ENCODE measurements at regions not wholly inside any gene's neighbourhood (a gene's known extent, or its start where the extent isn't known, plus 50 kb on each side); places are given as distances from the start of the nearest gene placed in this dataset.

- ATAC-seq, result no peak
- TF ChIP-seq CREB5 (CRISPR knock-in tag; IDR thresholded peaks at IDR 0.05; ENCODE audit: low read depth) (no peak), POU6F1 (CRISPR knock-in tag; IDR thresholded peaks at IDR 0.05; ENCODE audit: borderline replicate concordance, low read depth) (no peak), OSR1 (CRISPR knock-in tag; IDR thresholded peaks at IDR 0.05) (no peak), ARNTL (CRISPR knock-in tag; IDR thresholded peaks at IDR 0.05; ENCODE audit: borderline replicate concordance, low read depth) (no peak), ZNF70 (CRISPR knock-in tag; IDR thresholded peaks at IDR 0.05) (no peak), CSDC2 (CRISPR knock-in tag; IDR thresholded peaks at IDR 0.05) (no peak), BACH2 (CRISPR knock-in tag; IDR thresholded peaks at IDR 0.05; ENCODE audit: borderline replicate concordance) (no peak), TCF4 (CRISPR knock-in tag; IDR thresholded peaks at IDR 0.05; ENCODE audit: borderline replicate concordance) (no peak), ZC3H10 (CRISPR knock-in tag; IDR thresholded peaks at IDR 0.05) (no peak), ZNF8 (CRISPR knock-in tag; IDR thresholded peaks at IDR 0.05) (no peak), ZFP3 (CRISPR knock-in tag; IDR thresholded peaks at IDR 0.05) (no peak), SNAI2 (CRISPR knock-in tag; IDR thresholded peaks at IDR 0.05) (no peak), RARB (CRISPR knock-in tag; IDR thresholded peaks at IDR 0.05) (no peak), CSRNP3 (CRISPR knock-in tag; IDR thresholded peaks at IDR 0.05) (no peak), GLIS3 (CRISPR knock-in tag; IDR thresholded peaks at IDR 0.05) (no peak)
These were observed 146.9 kb upstream of the PTPRG start for GRCh38 chr3:61414456-61414855.

- ATAC-seq, result no peak
- TF ChIP-seq ISL1 (CRISPR knock-in tag; IDR thresholded peaks at IDR 0.05), result no peak
- no peak for TF ChIP-seq RARB (CRISPR knock-in tag; IDR thresholded peaks at IDR 0.05)
- TF ChIP-seq TSHZ2 (CRISPR knock-in tag; IDR thresholded peaks at IDR 0.05), result no peak
- TF ChIP-seq ARNTL (CRISPR knock-in tag; IDR thresholded peaks at IDR 0.05; ENCODE audit: borderline replicate concordance, low read depth), result no peak
- no peak for TF ChIP-seq ZC3H10 (CRISPR knock-in tag; IDR thresholded peaks at IDR 0.05)
- no peak for TF ChIP-seq TOX (CRISPR knock-in tag; IDR thresholded peaks at IDR 0.05; ENCODE audit: borderline replicate concordance)
- no peak for TF ChIP-seq GLIS3 (CRISPR knock-in tag; IDR thresholded peaks at IDR 0.05)
- no peak for TF ChIP-seq CSRNP3 (CRISPR knock-in tag; IDR thresholded peaks at IDR 0.05)
These were observed 146.2 kb upstream of the PTPRG start for GRCh38 chr3:61415201-61415600.

- ATAC-seq, result peak; percentile 40; the same call in 2 of the 3 replicates
- TF ChIP-seq BACH2 (CRISPR knock-in tag; IDR thresholded peaks at IDR 0.05; ENCODE audit: borderline replicate concordance), result no peak
- TF ChIP-seq ISL1 (CRISPR knock-in tag; IDR thresholded peaks at IDR 0.05), result peak; percentile 98
- TF ChIP-seq ZNF70 (CRISPR knock-in tag; IDR thresholded peaks at IDR 0.05), result no peak
- peak; percentile 85 for TF ChIP-seq GLIS3 (CRISPR knock-in tag; IDR thresholded peaks at IDR 0.05)
- no peak for TF ChIP-seq TOX (CRISPR knock-in tag; IDR thresholded peaks at IDR 0.05; ENCODE audit: borderline replicate concordance)
- TF ChIP-seq SNAI2 (CRISPR knock-in tag; IDR thresholded peaks at IDR 0.05), result peak; percentile 49; the same call in 1 of the 2 replicates
- TF ChIP-seq ZFP30 (CRISPR knock-in tag; IDR thresholded peaks at IDR 0.05), result no peak
- 0 out of 2 replicates have a peak, but pooled peaks have one; percentile 15 for TF ChIP-seq ZFP3 (CRISPR knock-in tag; IDR thresholded peaks at IDR 0.05)
- no peak for TF ChIP-seq OSR1 (CRISPR knock-in tag; IDR thresholded peaks at IDR 0.05)
- no peak for TF ChIP-seq PPARA (CRISPR knock-in tag; IDR thresholded peaks at IDR 0.05; ENCODE audit: borderline replicate concordance)
- 0 out of 2 replicates have a peak, but pooled peaks have one; percentile 50 for TF ChIP-seq ZC3H10 (CRISPR knock-in tag; IDR thresholded peaks at IDR 0.05)
- peak; percentile 64; the same call in 1 of the 2 replicates for TF ChIP-seq CSRNP3 (CRISPR knock-in tag; IDR thresholded peaks at IDR 0.05)
- TF ChIP-seq CSDC2 (CRISPR knock-in tag; IDR thresholded peaks at IDR 0.05), result no peak
- TF ChIP-seq ZNF565 (CRISPR knock-in tag; conservative IDR thresholded peaks at IDR 0.05; ENCODE audit: low read depth), result no peak
- peak; percentile 71; the same call in 1 of the 2 replicates for TF ChIP-seq PATZ1 (CRISPR knock-in tag; IDR thresholded peaks at IDR 0.05; ENCODE audit: borderline replicate concordance)
- no peak for TF ChIP-seq ARNTL (CRISPR knock-in tag; IDR thresholded peaks at IDR 0.05; ENCODE audit: borderline replicate concordance, low read depth)
- peak; percentile 42; the same call in 1 of the 2 replicates for TF ChIP-seq CREB5 (CRISPR knock-in tag; IDR thresholded peaks at IDR 0.05; ENCODE audit: low read depth)
These were observed 144.8 kb upstream of the PTPRG start for GRCh38 chr3:61416618-61417017.
